AG10803 (cell line): ENCODE measurements at regions not wholly inside any gene's neighbourhood (a gene's known extent, or its start where the extent isn't known, plus 50 kb on each side); places are given as distances from the start of the nearest gene placed in this dataset.

ENCODE experiments used
- DNase-seq: peaks from one replicate; pipeline ENCODE4 v3.0.0; 2010; ENCODE audit warnings: low read depth
- H3K4me3 ChIP-seq: 2 replicates; pipeline ENCODE4 v1.5.1; 2011; ENCODE audit warnings: mild to moderate bottlenecking, low read length, control low read depth
- TF ChIP-seq, protein P1 (sequence below): conservative IDR thresholded peaks from 2 replicates; pipeline ENCODE4 v1.5.1; 2011; ENCODE audit warnings: mild to moderate bottlenecking, low read length, control low read depth, inconsistent platforms

DNA sequence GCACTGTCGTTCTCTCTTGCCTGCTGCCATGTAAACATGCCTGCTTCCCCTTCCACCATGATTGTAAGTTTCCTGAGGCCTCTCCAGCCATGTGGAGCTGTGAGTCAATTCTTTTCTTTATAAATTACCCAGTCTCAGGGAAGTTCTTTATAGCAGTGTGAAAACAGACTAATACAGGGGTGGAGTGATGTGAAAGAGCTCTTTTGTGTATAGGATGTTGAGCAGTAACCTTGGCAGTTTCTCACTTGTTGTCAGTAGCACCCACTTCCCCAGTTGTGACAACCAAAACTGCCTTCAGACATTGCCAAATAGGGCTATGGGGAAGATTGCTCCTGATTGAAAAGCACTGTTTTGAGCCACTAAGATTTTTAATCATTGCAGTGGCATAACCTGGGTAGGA is 552.2 kb upstream of the ZNF462 start:
- TF ChIP-seq, protein P1, sequence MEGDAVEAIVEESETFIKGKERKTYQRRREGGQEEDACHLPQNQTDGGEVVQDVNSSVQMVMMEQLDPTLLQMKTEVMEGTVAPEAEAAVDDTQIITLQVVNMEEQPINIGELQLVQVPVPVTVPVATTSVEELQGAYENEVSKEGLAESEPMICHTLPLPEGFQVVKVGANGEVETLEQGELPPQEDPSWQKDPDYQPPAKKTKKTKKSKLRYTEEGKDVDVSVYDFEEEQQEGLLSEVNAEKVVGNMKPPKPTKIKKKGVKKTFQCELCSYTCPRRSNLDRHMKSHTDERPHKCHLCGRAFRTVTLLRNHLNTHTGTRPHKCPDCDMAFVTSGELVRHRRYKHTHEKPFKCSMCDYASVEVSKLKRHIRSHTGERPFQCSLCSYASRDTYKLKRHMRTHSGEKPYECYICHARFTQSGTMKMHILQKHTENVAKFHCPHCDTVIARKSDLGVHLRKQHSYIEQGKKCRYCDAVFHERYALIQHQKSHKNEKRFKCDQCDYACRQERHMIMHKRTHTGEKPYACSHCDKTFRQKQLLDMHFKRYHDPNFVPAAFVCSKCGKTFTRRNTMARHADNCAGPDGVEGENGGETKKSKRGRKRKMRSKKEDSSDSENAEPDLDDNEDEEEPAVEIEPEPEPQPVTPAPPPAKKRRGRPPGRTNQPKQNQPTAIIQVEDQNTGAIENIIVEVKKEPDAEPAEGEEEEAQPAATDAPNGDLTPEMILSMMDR = no peak
- DNase-seq = no peak
- H3K4me3 ChIP-seq = no peak overlapping the region

DNA sequence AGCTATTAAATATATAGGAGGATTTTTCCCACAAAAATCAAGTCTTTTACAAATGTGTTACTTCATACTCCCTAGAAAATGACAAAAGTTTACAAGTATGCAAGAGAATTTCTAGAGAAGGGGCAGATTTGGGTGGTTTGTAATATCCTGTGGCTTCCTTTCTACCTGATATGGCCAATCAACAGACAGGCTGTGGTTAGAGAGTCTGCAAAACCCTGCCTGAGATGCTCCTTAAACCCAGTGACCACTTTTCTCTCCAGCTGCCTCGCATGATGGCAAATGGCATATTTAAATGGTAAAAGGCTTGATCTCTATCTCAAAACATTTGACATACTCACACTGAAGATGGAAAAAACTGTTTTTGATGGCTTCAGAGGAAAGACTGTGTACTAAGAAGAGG is 550.1 kb upstream of the ZNF462 start:
- TF ChIP-seq, protein P1 = no peak
- no peak for DNase-seq
- no peak overlapping the region for H3K4me3 ChIP-seq

DNA sequence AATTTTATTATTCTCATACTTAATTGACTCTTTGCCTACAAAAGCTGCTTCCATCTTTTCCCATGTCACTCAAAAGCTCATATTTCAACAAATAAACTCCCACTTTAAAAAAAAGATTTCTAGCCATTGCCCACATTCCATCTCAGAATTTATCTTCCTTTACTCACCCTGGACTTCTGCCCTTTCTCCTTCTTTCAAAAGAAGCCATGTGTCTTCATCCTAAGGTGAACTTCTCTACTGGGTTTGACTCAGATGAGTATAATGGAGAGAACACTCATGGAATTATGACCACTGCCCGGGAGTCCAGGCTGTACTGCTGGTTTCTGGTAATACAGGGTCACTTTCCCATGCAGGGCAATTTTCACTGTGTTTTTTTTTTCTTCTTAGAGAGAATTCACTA is 548.5 kb upstream of the ZNF462 start:
- no peak overlapping the region for H3K4me3 ChIP-seq
- TF ChIP-seq, protein P1 = no peak
- no peak for DNase-seq

DNA sequence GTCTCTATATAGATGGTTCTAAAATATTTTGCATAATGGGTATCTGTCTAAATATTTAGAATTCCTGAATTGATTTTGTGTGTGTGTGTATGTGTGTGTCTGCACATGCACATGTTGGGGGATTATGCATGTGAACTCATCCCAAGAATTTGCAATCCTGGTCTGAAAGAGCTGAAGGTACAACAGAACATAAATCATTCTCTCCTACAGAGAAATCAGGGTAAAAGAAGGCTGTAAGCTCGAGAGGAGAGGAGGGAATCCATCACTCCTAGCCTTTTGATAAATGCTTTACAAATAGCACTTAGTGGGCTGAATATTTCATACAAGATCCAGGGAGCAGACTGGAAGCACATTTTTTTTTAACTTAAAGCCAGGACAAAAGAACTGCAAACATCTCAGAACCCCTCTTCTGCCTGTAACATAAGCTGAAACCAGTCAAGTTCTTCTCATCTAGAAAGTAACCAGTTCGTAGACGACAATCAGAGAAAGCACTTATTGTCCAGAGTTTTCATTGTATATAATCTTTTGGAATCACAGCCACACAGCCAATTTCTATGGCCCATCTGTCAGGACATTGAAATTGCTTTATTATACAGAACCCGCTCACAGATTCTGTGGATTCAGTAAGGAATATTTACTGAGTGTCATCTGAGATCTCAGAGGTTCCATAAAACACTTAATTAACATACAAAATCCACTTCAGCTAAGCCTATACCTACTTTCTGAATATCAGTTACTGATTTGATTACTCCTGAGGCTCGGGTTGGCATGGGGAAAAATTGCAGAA is 541.4 kb upstream of the ZNF462 start:
- H3K4me3 ChIP-seq = no peak overlapping the region
- TF ChIP-seq, protein P1 = no peak
- no peak for DNase-seq

DNA sequence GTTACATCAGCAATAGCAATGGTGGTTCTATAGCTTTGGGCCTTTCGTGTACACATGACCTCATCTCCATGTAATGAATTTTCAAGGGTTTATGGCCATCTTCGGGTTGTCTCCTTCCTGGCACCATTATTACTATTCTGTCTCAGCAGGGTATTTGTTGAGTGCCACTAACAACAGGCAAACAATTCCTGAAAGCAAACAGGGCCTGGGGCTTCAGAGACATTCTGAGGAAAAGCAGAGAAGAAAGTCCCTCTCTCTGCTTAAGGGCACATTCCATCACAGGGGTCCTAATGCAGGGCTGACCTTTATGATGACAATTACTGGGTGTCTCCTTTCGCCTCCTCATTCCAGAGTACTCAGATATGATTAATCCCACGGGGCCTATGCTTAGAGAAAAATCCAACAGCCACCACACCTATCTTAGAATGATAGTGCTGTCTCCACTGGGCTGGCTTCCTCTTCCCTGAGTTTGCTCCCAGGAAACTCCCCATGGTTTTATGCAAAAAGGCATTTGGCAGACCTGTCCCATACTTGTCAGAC is 540.2 kb upstream of the ZNF462 start:
- TF ChIP-seq, protein P1 = no peak
- no peak for DNase-seq
- H3K4me3 ChIP-seq = no peak overlapping the region

DNA sequence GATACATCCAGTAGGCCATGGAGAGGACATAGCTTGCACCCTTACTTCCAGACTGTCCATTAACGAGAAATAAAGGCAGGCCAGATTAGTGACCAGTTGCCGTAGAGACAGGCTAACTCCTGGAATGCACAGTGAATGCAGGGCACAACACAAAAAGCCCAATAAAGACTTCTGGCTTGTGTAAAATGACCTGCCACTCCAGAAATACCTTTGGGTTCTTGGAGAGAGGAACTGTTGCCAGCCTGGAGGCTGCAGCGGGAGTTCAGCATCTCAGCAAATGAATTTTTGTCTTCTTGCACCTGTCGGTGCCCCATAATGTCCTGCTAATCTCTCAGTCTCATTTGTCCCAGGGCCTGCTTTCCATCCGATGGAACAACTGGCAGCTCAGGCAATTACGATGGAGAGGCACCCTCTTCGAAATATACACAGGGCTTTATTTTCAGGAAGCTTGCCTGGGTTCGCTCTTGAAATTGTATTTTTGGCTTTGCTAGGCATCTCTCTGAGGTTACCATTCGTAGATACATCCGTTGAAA is 538.8 kb upstream of the ZNF462 start:
- no peak for DNase-seq
- TF ChIP-seq, protein P1 = no peak
- no peak overlapping the region for H3K4me3 ChIP-seq

DNA sequence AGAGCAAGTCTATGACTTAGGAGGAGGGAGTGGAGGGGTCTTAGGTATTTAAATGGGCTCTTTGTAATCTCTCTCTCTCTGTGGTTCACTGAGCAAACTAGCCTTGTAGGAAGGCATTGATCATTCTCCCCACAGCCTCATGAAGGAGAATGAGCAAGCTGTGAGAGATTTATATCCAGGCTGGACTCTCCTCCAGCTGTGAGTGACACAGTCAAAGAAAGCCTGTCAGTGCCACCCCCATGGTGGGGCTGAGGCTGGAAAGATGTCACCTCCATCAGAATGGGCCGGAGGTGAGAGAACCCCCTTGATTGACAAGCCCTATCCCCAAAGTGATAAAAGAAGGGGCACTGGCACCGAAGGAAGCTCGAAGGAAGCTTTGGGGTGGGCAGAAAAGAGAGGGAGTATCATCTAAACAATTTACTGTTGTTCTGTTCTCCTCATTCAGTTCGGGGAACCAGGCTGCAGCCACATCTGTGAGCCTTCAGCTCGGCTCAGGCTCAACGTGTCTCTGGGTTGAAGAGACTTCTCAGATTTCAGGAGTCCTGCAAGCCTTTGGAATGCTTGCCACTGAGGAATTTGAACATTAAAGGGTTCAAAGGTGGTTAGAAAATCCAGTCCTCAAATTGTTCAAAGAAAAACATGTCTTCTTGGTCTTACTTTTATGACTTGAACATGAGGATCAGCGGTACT is 538.2 kb upstream of the ZNF462 start:
- DNase-seq = no peak
- TF ChIP-seq, protein P1 = no peak
- no peak overlapping the region for H3K4me3 ChIP-seq
